B cell (primary cell): ENCODE measurements at regions not wholly inside any gene's neighbourhood (a gene's known extent, or its start where the extent isn't known, plus 50 kb on each side); places are given as distances from the start of the nearest gene placed in this dataset.

Source experiments
- CTCF ChIP-seq: fragments of 200-600 bp; IDR thresholded peaks from one replicate; pipeline ENCODE4 v1.8.0; 2022; ENCODE audit warnings: antibody characterized with exemption, mild to moderate bottlenecking
- EZH2 ChIP-seq: IDR thresholded peaks from 2 replicates; pipeline ENCODE4 v1.6.1; 2012; ENCODE audit warnings: borderline replicate concordance, low read depth, mild to moderate bottlenecking, moderate library complexity, low read length; ENCODE audit not compliant: insufficient read depth, poor library complexity, severe bottlenecking

- no peak for TF ChIP-seq CTCF
- no peak for TF ChIP-seq EZH2
Measured at GRCh38 chr4:102444752-102445151, 56.4 kb upstream of the NFKB1 start.
